Transverse colon (tissue), 3 donors: ENCODE measurements at regions not wholly inside any gene's neighbourhood (a gene's known extent, or its start where the extent isn't known, plus 50 kb on each side); places are given as distances from the start of the nearest gene placed in this dataset.

Experiments used
- POLR2A ChIP-seq: fragments of 450-650 bp; IDR thresholded peaks from one replicate; pipeline ENCODE4 v1.6.1; 2016; ENCODE audit warnings: antibody characterized with exemption, mild to moderate bottlenecking, moderate library complexity
- TF ChIP-seq, protein P1 (sequence below), 5 experiments: fragments of 200-600 bp in 3 of 5; fragments of 450-650 bp in 2 of 5; sonication (generic) in 3 of 5; IDR thresholded peaks; 1 replicate in 2 of 5; 2 replicates in 3 of 5; pipeline ENCODE4 v1.5.1; 2016 to 2017; ENCODE audit warnings: antibody characterized with exemption in 5 of 5, inconsistent platforms in 3 of 5, mild to moderate bottlenecking in 2 of 5, moderate library complexity in 1 of 5

DNA sequence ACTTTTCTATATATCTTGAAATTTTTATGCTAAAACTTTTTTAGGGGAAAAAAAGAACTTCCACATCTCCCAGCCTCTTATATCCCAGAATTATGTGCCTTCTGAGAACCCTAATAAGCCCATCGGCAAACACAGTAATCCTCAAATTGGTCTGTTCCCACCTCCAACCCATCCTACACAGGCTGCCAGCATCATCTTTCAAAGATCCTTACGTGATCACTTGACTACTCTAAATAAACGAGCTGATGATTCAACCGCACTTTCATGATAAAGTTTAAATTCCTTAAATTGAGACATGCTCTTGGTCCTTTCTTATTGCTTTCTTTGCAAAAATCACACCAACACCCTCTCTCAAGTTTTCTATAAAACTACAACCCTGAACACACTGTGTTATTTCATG lies 52.5 kb downstream of the MPP7 start:
- TF ChIP-seq, protein P1, sequence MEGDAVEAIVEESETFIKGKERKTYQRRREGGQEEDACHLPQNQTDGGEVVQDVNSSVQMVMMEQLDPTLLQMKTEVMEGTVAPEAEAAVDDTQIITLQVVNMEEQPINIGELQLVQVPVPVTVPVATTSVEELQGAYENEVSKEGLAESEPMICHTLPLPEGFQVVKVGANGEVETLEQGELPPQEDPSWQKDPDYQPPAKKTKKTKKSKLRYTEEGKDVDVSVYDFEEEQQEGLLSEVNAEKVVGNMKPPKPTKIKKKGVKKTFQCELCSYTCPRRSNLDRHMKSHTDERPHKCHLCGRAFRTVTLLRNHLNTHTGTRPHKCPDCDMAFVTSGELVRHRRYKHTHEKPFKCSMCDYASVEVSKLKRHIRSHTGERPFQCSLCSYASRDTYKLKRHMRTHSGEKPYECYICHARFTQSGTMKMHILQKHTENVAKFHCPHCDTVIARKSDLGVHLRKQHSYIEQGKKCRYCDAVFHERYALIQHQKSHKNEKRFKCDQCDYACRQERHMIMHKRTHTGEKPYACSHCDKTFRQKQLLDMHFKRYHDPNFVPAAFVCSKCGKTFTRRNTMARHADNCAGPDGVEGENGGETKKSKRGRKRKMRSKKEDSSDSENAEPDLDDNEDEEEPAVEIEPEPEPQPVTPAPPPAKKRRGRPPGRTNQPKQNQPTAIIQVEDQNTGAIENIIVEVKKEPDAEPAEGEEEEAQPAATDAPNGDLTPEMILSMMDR (IDR thresholded peaks at IDR 0.05): no peak
- no peak for TF ChIP-seq POLR2A
